Lower lobe of right lung (tissue), 2 donors: ENCODE measurements at regions not wholly inside any gene's neighbourhood (a gene's known extent, or its start where the extent isn't known, plus 50 kb on each side); places are given as distances from the start of the nearest gene placed in this dataset.

Source experiments
- ATAC-seq, 2 donors: fragments of 200-7000 bp; cut with Tn5 transposase; one replicate each; pipeline ENCODE4 v1.9.1; 2020 to 2022; ENCODE audit warnings: mild to moderate bottlenecking in 2 of 2, moderate library complexity in 2 of 2
- DNase-seq: peaks from one replicate; pipeline ENCODE4 v3.0.0-alpha.2; 2020
- H3K27ac ChIP-seq: fragments of 200-600 bp; one replicate; pipeline ENCODE4 v1.8.0; 2022
- H3K27me3 ChIP-seq: fragments of 200-600 bp; one replicate; pipeline ENCODE4 v1.8.0; 2022; ENCODE audit warnings: low read depth
- H3K36me3 ChIP-seq: fragments of 200-600 bp; one replicate; pipeline ENCODE4 v1.8.0; 2022; ENCODE audit warnings: mild to moderate bottlenecking
- H3K4me1 ChIP-seq: fragments of 200-600 bp; one replicate; pipeline ENCODE4 v1.8.0; 2022
- H3K4me3 ChIP-seq: fragments of 200-600 bp; one replicate; pipeline ENCODE4 v1.8.0; 2022; ENCODE audit warnings: mild to moderate bottlenecking
- H3K9me3 ChIP-seq: fragments of 200-600 bp; one replicate; pipeline ENCODE4 v1.8.0; 2022
- CTCF ChIP-seq: fragments of 200-600 bp; IDR thresholded peaks from one replicate; pipeline ENCODE4 v1.8.0; 2022; ENCODE audit warnings: antibody characterized with exemption, mild to moderate bottlenecking
- intact Hi-C: fragments of 100-400 bp; cut with DNase I; formaldehyde crosslinking; loops from one replicate; pipeline ENCODE4 v1.11.0; 2022
- donor health status: DM: no; HTN: yes; CAD: no; lungs with severe emphysema.

- Histone ChIP-seq H3K27ac (no peak overlapping the region), H3K4me3 (no peak overlapping the region), H3K9me3 (no peaks in the 10 kb centered on the region), H3K27me3 (no peaks in the 10 kb centered on the region), H3K4me1 (no peaks in the 10 kb centered on the region), H3K36me3 (no peaks in the 10 kb centered on the region)
- intact Hi-C loops, result no loop called here
- DNase-seq, result no peak
- TF ChIP-seq CTCF, result no peak
- ATAC-seq, result no peak
Observed at GRCh38 chr9:118324706-118325105, 620.5 kb downstream of the TLR4 start.

GRCh38 chr9:118325757-118326156 is 621.6 kb downstream of the TLR4 start:
- Histone ChIP-seq H3K9me3 (no peaks in the 10 kb centered on the region), H3K4me3 (no peak overlapping the region), H3K4me1 (no peaks in the 10 kb centered on the region), H3K27me3 (no peaks in the 10 kb centered on the region), H3K27ac (no peak overlapping the region), H3K36me3 (no peaks in the 10 kb centered on the region)
- DNase-seq (no peak), ATAC-seq (no peak)
- intact Hi-C loops, result no loop called here
- TF ChIP-seq CTCF, result no peak

- no peak for DNase-seq
- H3K4me3 ChIP-seq, result no peak overlapping the region
- no peaks in the 10 kb centered on the region for H3K9me3 ChIP-seq
- TF ChIP-seq CTCF, result no peak
- H3K36me3 ChIP-seq, result no peaks in the 10 kb centered on the region
- intact Hi-C loops, result no loop called here
- no peak for ATAC-seq
- no peaks in the 10 kb centered on the region for H3K4me1 ChIP-seq
- no peaks in the 10 kb centered on the region for H3K27me3 ChIP-seq
- no peak overlapping the region for H3K27ac ChIP-seq
Observed at GRCh38 chr9:118326326-118326725, 622.1 kb downstream of the TLR4 start.

- H3K27me3 ChIP-seq, result no peaks in the 10 kb centered on the region
- no peaks in the 10 kb centered on the region for H3K36me3 ChIP-seq
- no peak for DNase-seq
- no peak overlapping the region for H3K27ac ChIP-seq
- no peak for ATAC-seq
- H3K9me3 ChIP-seq, result no peaks in the 10 kb centered on the region
- TF ChIP-seq CTCF, result no peak
- no peak overlapping the region for H3K4me3 ChIP-seq
- intact Hi-C loops, result no loop called here
- no peaks in the 10 kb centered on the region for H3K4me1 ChIP-seq
Observed at GRCh38 chr9:118330191-118330986, 626.2 kb downstream of the TLR4 start.

GRCh38 chr9:118331622-118332045 is 627.4 kb downstream of the TLR4 start:
- Histone ChIP-seq H3K4me1 (no peaks in the 10 kb centered on the region), H3K27ac (no peak overlapping the region), H3K36me3 (no peaks in the 10 kb centered on the region), H3K27me3 (no peaks in the 10 kb centered on the region), H3K9me3 (no peaks in the 10 kb centered on the region), H3K4me3 (no peak overlapping the region)
- intact Hi-C loops, result no loop called here
- TF ChIP-seq CTCF, result no peak
- ATAC-seq (no peak), DNase-seq (no peak)
